K562 (cell line): ENCODE measurements at regions not wholly inside any gene's neighbourhood (a gene's known extent, or its start where the extent isn't known, plus 50 kb on each side); places are given as distances from the start of the nearest gene placed in this dataset.

Experiments used
- ATAC-seq: fragments of 200-7000 bp; cut with Tn5 transposase; 3 replicates; pipeline ENCODE4 v1.9.1; 2020; ENCODE audit warnings: moderate library complexity
- BruUV-seq: library from RNA; stranded (reverse); fragments of 400-500 nt; replicated peaks from 2 replicates; lab custom pipeline; 2021; lab: Mats Ljungman, UMichigan
- CTCF ChIA-PET: fragments of 300-600 bp; formaldehyde crosslinking; extraction: SDS; loops from one replicate; lab custom pipeline; 2021; ENCODE audit warnings: low intra/inter-chr PET ratio; lab: Yijun Ruan, JAX
- POLR2A ChIA-PET: fragments of 300-600, 350-650 bp; sonication (Branson Sonifier 250); formaldehyde crosslinking; extraction: SDS; loops from one replicate; lab custom pipeline; 2021; ENCODE audit warnings: antibody characterized with exemption, inconsistent platforms; lab: Yijun Ruan, JAX
- DNase-seq, 4 experiments: peaks; one replicate each; pipeline versions ENCODE4 v3.0.0 to v3.0.0-alpha.2; 2011 to 2018; ENCODE audit warnings: low spot score in 3 of 4, mixed read lengths in 3 of 4; ENCODE audit errors: extremely low read depth in 1 of 4
- FAIRE-seq: peaks from 2 replicates; lab custom pipeline; 2011; peaks lifted over from hg19 to GRCh38; lab: Jason Lieb, UNC
- H2AFZ ChIP-seq: 2 replicates; pipeline ENCODE4 v1.6.0; 2011; ENCODE audit warnings: low read depth, low read length, control low read depth, inconsistent platforms
- H3K27ac ChIP-seq: fragments of 200-600 bp; 3 replicates; pipeline ENCODE4 v1.8.0; 2011; ENCODE audit warnings: low read depth, mild to moderate bottlenecking, control low read depth, inconsistent platforms, low read length, moderate library complexity, mixed read lengths; ENCODE audit errors: extremely low read depth
- H3K27me3 ChIP-seq, 2 experiments: fragments of 300-600 bp in 1 of 2; 2 replicates in 1 of 2; 3 replicates in 1 of 2; pipeline versions ENCODE4 v1.6.0 to v1.8.0; 2011; ENCODE audit warnings: inconsistent platforms in 2 of 2, low read length in 2 of 2, mild to moderate bottlenecking in 1 of 2, mixed read lengths in 1 of 2, moderate library complexity in 1 of 2; ENCODE audit not compliant: control insufficient read depth in 2 of 2, insufficient read depth in 2 of 2
- H3K36me3 ChIP-seq: fragments of 300-600 bp; 3 replicates; pipeline ENCODE4 v1.8.0; 2011; ENCODE audit warnings: mild to moderate bottlenecking, low read length, inconsistent platforms; ENCODE audit not compliant: control insufficient read depth, insufficient read depth
- H3K4me1 ChIP-seq, 2 experiments: fragments of 200-600 bp in 1 of 2; replicated peaks in 1 of 2; 2 replicates in 1 of 2; 3 replicates in 1 of 2; pipeline versions ENCODE4 v1.5.1 to v1.8.0; 2011; ENCODE audit warnings: inconsistent platforms in 2 of 2, low read length in 2 of 2, mild to moderate bottlenecking in 1 of 2, mixed read lengths in 1 of 2, moderate library complexity in 1 of 2; ENCODE audit not compliant: control insufficient read depth in 2 of 2, insufficient read depth in 2 of 2
- H3K4me2 ChIP-seq: 2 replicates; pipeline ENCODE4 v1.6.1; 2011; ENCODE audit warnings: low read length, control low read depth, inconsistent platforms, mixed read lengths; ENCODE audit not compliant: insufficient read depth
- H3K4me3 ChIP-seq: fragments of 200-600 bp; sonication (generic), shearing (Covaris generic); 2 replicates; pipeline ENCODE4 v1.5.1; 2016; ENCODE audit warnings: control low read depth, inconsistent platforms
- H3K79me2 ChIP-seq: fragments of 200-600 bp; 3 replicates; pipeline ENCODE4 v1.8.0; 2011; ENCODE audit warnings: low read length, inconsistent platforms; ENCODE audit not compliant: control insufficient read depth, insufficient read depth
- H3K9ac ChIP-seq, 2 experiments: 2 replicates each; pipeline versions ENCODE4 v1.6.0 to v1.6.1; 2011; ENCODE audit warnings: low read depth in 2 of 2, low read length in 2 of 2, control low read depth in 1 of 2, inconsistent platforms in 1 of 2, mild to moderate bottlenecking in 1 of 2, mixed read lengths in 1 of 2; ENCODE audit not compliant: insufficient read depth in 1 of 2
- H3K9me1 ChIP-seq: one replicate; pipeline ENCODE4 v1.6.0; 2011; ENCODE audit warnings: inconsistent platforms, mild to moderate bottlenecking, low read length, moderate library complexity; ENCODE audit not compliant: control insufficient read depth, insufficient read depth
- H3K9me3 ChIP-seq: replicated peaks from 2 replicates; pipeline ENCODE4 v1.5.1; 2011; ENCODE audit warnings: low read depth, low read length, inconsistent platforms; ENCODE audit not compliant: control insufficient read depth, insufficient read depth
- H4K20me1 ChIP-seq: replicated peaks from 2 replicates; pipeline ENCODE4 v1.6.1; 2011; ENCODE audit warnings: low read length, inconsistent platforms, mixed read lengths; ENCODE audit not compliant: control insufficient read depth, insufficient read depth
- ARID1B ChIP-seq: fragments of 450-650 bp; IDR thresholded peaks from 2 replicates; pipeline ENCODE4 v1.6.1; 2016; ENCODE audit warnings: antibody characterized with exemption, mild to moderate bottlenecking, inconsistent platforms
- ATF1 ChIP-seq, 2 experiments: fragments of 450-650 bp in 1 of 2; IDR thresholded peaks; 2 replicates each; pipeline ENCODE4 v1.6.1; 2016; ENCODE audit warnings: missing compliant biosample characterization in 1 of 2, missing genetic modification characterization in 1 of 2
- CBFA2T2 ChIP-seq: fragments of 450-650 bp; conservative IDR thresholded peaks from 2 replicates; pipeline ENCODE4 v1.6.1; 2017; ENCODE audit warnings: mild to moderate bottlenecking
- DACH1 ChIP-seq: fragments of 450-650 bp; IDR thresholded peaks from 2 replicates; pipeline ENCODE4 v1.6.1; 2018; ENCODE audit not compliant: partially characterized antibody
- DPF2 ChIP-seq: fragments of 450-650 bp; IDR thresholded peaks from 2 replicates; pipeline ENCODE4 v1.6.1; 2016
- ELF2 ChIP-seq: fragments of 250-450 bp; sonication (Bioruptor Pico); IDR thresholded peaks from 2 replicates; pipeline ENCODE4 v1.5.0; 2021; ENCODE audit warnings: mild to moderate bottlenecking
- ELF4 ChIP-seq: fragments of 450-650 bp; formaldehyde crosslinking; IDR thresholded peaks from 2 replicates; pipeline ENCODE4 v1.4.0; 2022; ENCODE audit warnings: missing genetic modification characterization
- FOXK2 ChIP-seq, 2 experiments: fragments of 450-650 bp; IDR thresholded peaks in 1 of 2; conservative IDR thresholded peaks in 1 of 2; 2 replicates each; pipeline ENCODE4 v1.6.1; 2016; ENCODE audit warnings: low read depth in 2 of 2, mild to moderate bottlenecking in 1 of 2
- JUND ChIP-seq, 2 experiments: IDR thresholded peaks; 2 replicates in 1 of 2; 3 replicates in 1 of 2; pipeline ENCODE4 v1.6.1; 2011; ENCODE audit warnings: borderline replicate concordance in 2 of 2, low read depth in 2 of 2, low read length in 2 of 2, improper control_type of control experiment in 1 of 2, missing biosample characterization in 1 of 2, missing genetic modification characterization in 1 of 2, missing genetic modification reagents in 1 of 2
- KDM1A ChIP-seq, 2 experiments: fragments of 450-650 bp; IDR thresholded peaks; 2 replicates each; pipeline ENCODE4 v1.6.1; 2016; ENCODE audit warnings: mild to moderate bottlenecking in 2 of 2
- LARP7 ChIP-seq: fragments of 450-650 bp; IDR thresholded peaks from 2 replicates; pipeline ENCODE4 v1.6.1; 2016
- NCOR1 ChIP-seq: fragments of 450-650 bp; IDR thresholded peaks from 2 replicates; pipeline ENCODE4 v1.6.1; 2016; ENCODE audit warnings: mild to moderate bottlenecking, moderate library complexity
- SIN3B ChIP-seq: fragments of 450-650 bp; IDR thresholded peaks from 2 replicates; pipeline ENCODE4 v1.6.1; 2017; ENCODE audit warnings: low read depth, mild to moderate bottlenecking, moderate library complexity
- TRIM24 ChIP-seq, 2 experiments: fragments of 450-650 bp; IDR thresholded peaks; 2 replicates each; pipeline ENCODE4 v1.6.1; 2016
- U2AF1 ChIP-seq: fragments of 200-400 bp; formaldehyde crosslinking; optimal IDR thresholded peaks from 2 replicates; pipeline ENCODE3; 2017; ENCODE audit warnings: mild to moderate bottlenecking, low read depth, low read length, moderate library complexity
- ZEB2 ChIP-seq: fragments of 450-650 bp; IDR thresholded peaks from 2 replicates; pipeline ENCODE4 v1.6.1; 2016
- WGBS: fragments of 100-300 bp; shearing (Covaris generic); methylation state at CpG from one replicate; pipeline ENCODE4 v1.1.6; 2016; ENCODE audit warnings: low coverage, mixed read lengths; ENCODE audit not compliant: insufficient coverage; ENCODE audit errors: missing lambda C conversion rate; 5-methylcytosine and 5-hydroxymethylcytosine counted together
- in situ Hi-C: fragments of 300-500 bp; cut with MboI; formaldehyde crosslinking; loops from 4 replicates; pipeline ENCODE4 v1.15.0; 2018; ENCODE audit warnings: inconsistent platforms, mixed read lengths
- intact Hi-C: fragments of 100-400 bp; cut with micrococcal nuclease; formaldehyde crosslinking; loops from 2 replicates; pipeline ENCODE4 v1.14.2; 2022
- TF ChIP-seq, protein P1 (sequence below): fragments of 450-650 bp; IDR thresholded peaks from 2 replicates; pipeline ENCODE4 v1.6.1; 2016; ENCODE audit warnings: antibody characterized with exemption
- TF ChIP-seq, protein P2 (sequence below): fragments of 450-650 bp; formaldehyde crosslinking; conservative IDR thresholded peaks from 2 replicates; pipeline ENCODE4 v1.4.0; 2022; ENCODE audit warnings: mild to moderate bottlenecking, missing genetic modification characterization

DNA sequence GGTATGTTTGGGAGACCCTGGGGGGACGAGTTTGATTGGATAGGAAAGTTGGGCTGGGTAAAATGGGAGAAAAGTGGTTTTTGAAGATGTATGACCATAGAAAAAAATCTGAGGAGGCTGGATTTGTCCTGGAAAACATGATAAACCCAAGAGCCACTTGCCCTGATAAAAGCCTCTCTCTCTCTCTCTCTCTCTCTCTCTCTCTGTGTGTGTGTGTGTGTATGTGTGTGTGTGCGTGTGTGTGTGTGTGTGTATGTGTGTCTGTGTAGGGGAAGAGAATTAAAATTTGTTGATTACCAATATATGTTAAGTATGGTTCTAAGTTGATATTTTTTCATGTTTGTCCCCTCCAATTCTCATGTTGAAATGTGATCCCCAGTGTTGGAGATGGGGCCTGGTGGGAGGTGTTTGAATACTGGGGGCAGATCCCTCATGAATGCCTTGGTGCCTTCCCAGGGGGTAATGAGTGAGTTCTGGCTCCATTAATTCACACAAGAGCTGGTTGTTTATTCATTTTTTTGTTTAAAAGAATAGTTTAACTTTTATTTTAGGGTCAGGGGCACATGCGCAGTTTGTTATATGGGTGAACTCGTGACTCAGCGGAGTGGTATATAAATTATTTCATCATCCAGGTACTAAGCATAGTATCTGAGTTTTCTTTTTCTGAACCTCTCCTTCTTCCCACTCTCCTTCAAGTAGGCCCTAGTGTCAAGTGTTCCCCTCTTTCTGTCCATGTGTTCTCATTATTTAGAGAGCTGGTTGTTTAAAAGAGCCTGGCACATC, 208.8 kb downstream of the TFAP2B start:
- no peaks in the 10 kb centered on the region for H3K9me1 ChIP-seq
- no peak overlapping the region for H3K4me2 ChIP-seq
- ATAC-seq (peak; percentile 36; the same call in 2 of the 3 replicates), DNase-seq (no peak), FAIRE-seq (no peak)
- H3K4me1 ChIP-seq: peaks cover 5 to 13% of the 10 kb centered on the region in 2 experiments; a peak in 4 of 5 replicates
- H3K4me3 ChIP-seq: no peak overlapping the region
- WGBS: 59% methylated on average over 5 of the region's 5 CpGs
- H3K9ac ChIP-seq: no peak overlapping the region
- H3K36me3 ChIP-seq: no peaks in the 10 kb centered on the region
- H3K27me3 ChIP-seq: no peaks in the 10 kb centered on the region
- no TSS peak for BruUV-seq
- ChIA-PET CTCF (no interaction called here), POLR2A (interaction anchor here (0.6 to 1.8 kb wide), 4 partner anchors 8 to 36 kb away, joined by 3 to 5 read pairs (median 4); no protein-coding TSS in a partner anchor)
- intact Hi-C loops (no loop called here), in situ Hi-C loops (no loop called here)
- no peaks in the 10 kb centered on the region for H3K79me2 ChIP-seq
- H3K27ac ChIP-seq: no peak overlapping the region
- H2AFZ ChIP-seq: peak overlapping the region; percentile 21; the same call in 1 of the 2 replicates
- no peaks in the 10 kb centered on the region for H4K20me1 ChIP-seq
- H3K9me3 ChIP-seq: no peaks in the 10 kb centered on the region
- peak in 1 of 2 experiments; percentile 75; a peak in 1 of 4 replicates for TF ChIP-seq FOXK2 (conservative IDR thresholded peaks at IDR 0.05 in 1 of 2, IDR thresholded peaks at IDR 0.05 in 1 of 2; ENCODE audit: low read depth in 2 of 2)
- TF ChIP-seq SIN3B: no peak
- TF ChIP-seq CBFA2T2: peak; percentile 40; the same call in 1 of the 2 replicates
- TF ChIP-seq, protein P1, sequence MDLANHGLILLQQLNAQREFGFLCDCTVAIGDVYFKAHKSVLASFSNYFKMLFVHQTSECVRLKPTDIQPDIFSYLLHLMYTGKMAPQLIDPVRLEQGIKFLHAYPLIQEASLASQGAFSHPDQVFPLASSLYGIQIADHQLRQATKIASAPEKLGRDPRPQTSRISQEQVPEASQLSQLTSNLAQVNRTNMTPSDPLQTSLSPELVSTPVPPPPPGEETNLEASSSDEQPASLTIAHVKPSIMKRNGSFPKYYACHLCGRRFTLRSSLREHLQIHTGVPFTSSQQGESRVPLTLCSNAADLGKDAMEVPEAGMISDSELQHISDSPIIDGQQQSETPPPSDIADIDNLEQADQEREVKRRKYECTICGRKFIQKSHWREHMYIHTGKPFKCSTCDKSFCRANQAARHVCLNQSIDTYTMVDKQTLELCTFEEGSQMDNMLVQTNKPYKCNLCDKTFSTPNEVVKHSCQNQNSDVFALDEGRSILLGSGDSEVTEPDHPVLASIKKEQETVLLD: peak; percentile 56; the same call in 1 of the 2 replicates
- no peak for TF ChIP-seq U2AF1
- TF ChIP-seq KDM1A (IDR thresholded peaks at IDR 0.05): peak; percentile 82 to 88
- TF ChIP-seq ARID1B: peak; percentile 76
- peak; percentile 85 for TF ChIP-seq DPF2
- TF ChIP-seq, protein P2, sequence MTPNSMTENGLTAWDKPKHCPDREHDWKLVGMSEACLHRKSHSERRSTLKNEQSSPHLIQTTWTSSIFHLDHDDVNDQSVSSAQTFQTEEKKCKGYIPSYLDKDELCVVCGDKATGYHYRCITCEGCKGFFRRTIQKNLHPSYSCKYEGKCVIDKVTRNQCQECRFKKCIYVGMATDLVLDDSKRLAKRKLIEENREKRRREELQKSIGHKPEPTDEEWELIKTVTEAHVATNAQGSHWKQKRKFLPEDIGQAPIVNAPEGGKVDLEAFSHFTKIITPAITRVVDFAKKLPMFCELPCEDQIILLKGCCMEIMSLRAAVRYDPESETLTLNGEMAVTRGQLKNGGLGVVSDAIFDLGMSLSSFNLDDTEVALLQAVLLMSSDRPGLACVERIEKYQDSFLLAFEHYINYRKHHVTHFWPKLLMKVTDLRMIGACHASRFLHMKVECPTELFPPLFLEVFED: peak; percentile 89; the same call in 1 of the 2 replicates
- no peak for TF ChIP-seq ATF1 (CRISPR knock-in tag; IDR thresholded peaks at IDR 0.05)
- TF ChIP-seq ATF1 (tag; IDR thresholded peaks at IDR 0.05): 0 out of 2 replicates have a peak, but pooled peaks have one; percentile 20
- peak; percentile 12; the same call in 1 of the 2 replicates for TF ChIP-seq NCOR1
- TF ChIP-seq LARP7: 0 out of 2 replicates have a peak, but pooled peaks have one; percentile 77
- peak; percentile 31; the same call in 1 of the 2 replicates for TF ChIP-seq ZEB2
- peak; percentile 72; the same call in 1 of the 2 replicates for TF ChIP-seq ELF4 (CRISPR knock-in tag)
- TF ChIP-seq TRIM24 (IDR thresholded peaks at IDR 0.05): peak in 1 of 2 experiments; percentile 73; a peak in 2 of 4 replicates
- no peak for TF ChIP-seq ELF2 (CRISPR knock-in tag)
- no peak for TF ChIP-seq JUND (IDR thresholded peaks at IDR 0.05; ENCODE audit: borderline replicate concordance, low read depth, low read length)
- peak; percentile 19; the same call in 1 of the 3 replicates for TF ChIP-seq JUND (tag; IDR thresholded peaks at IDR 0.05; ENCODE audit: borderline replicate concordance, low read depth, low read length)
- peak; percentile 46 for TF ChIP-seq DACH1
